Fibroblast of the conjunctiva (primary cell): ENCODE measurements at regions not wholly inside any gene's neighbourhood (a gene's known extent, or its start where the extent isn't known, plus 50 kb on each side); places are given as distances from the start of the nearest gene placed in this dataset.
"Not testable (repeated sequence)": the region's sequence is repeated elsewhere in the genome, so short reads cannot be mapped to it uniquely, and the experiment has no call there.

Experiments used
- DNase-seq: peaks from one replicate; pipeline ENCODE4 v3.0.0-alpha.2; 2010; ENCODE audit warnings: low read depth

DNA sequence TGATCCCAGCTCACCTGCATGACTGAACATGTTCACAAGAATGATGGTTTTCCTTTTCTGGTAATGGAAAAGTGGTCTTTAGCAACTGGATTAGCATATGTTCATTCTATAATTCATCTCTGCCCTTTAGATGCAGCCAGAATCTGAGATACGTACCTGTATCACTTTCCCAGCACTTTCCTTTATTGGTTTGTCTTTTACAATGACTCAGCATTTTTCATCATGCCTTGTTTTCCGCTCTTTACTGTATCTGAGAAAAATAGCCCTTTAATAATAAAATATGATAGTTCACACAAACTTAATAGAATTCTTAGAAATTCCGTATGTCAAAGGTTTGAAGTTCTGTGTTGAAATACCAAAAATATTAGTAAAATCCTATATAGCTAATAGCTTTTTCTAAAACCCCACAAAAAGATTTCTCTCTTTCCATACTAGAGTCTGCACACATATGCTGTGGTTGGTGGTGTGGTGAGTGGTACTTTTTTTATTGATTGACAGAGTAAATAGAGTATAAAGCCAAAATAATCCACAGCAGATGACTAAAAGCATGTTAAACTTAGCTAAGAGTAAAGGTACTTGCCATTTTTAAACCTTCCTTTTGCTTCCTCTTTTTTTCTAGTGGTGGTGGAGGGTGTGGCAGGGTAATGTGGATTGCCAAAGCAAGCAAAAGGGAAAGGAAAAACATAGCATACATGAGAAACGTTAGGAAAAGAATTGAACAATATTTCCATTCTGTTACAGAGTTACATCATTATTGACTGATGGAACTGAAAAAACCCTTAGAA is 328.9 kb upstream of the RBMS3 start:
- peak; percentile 1 for DNase-seq

DNA sequence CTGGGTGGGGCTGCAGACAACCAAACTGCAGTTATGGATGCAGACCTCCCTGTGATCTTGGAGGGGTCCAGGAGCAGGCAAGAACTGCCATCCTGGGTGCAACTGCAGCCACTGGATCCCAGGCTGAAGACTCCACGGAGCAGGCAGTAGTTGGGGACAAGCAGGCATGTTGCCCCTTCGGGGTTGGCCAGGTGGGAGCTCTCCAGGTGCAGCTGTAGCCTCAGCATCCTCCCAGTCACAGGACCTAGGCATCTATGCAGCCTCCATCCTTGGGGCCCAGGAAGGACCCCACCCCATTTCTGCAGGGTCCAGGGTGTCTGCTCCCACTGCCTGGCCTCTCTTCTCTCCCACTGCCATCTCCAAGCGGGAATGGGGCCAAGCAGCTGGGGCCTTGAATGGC is 322.2 kb upstream of the RBMS3 start:
- no peak for DNase-seq

GRCh38 chr3:28971156-28971555 is 309.7 kb upstream of the RBMS3 start:
- no peak for DNase-seq

DNA sequence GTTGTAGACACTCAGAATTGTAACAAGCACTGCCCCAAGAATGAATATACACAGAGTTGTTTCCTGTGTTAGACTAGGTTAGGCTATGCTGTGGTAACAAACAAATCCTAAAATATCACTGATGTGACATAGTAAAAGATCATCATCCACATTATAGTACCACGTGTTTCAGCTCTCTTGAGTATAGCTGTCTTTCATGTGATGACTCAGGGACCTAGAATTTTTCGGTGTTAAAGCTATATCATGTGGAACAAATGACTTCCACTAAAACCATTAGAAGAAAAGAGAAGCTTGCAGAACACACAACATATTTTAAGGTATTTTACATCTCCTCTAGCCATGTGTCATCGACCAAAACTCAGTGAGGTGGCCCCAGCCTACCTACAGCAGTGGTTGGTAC is 307.9 kb upstream of the RBMS3 start:
- DNase-seq, result no peak

- DNase-seq, result no peak
Measured at GRCh38 chr3:28973609-28974008, 307.3 kb upstream of the RBMS3 start.

GRCh38 chr3:28978092-28978491 is 302.8 kb upstream of the RBMS3 start:
- no peak for DNase-seq

GRCh38 chr3:28980131-28980530 is 300.7 kb upstream of the RBMS3 start:
- DNase-seq, result no peak

DNA sequence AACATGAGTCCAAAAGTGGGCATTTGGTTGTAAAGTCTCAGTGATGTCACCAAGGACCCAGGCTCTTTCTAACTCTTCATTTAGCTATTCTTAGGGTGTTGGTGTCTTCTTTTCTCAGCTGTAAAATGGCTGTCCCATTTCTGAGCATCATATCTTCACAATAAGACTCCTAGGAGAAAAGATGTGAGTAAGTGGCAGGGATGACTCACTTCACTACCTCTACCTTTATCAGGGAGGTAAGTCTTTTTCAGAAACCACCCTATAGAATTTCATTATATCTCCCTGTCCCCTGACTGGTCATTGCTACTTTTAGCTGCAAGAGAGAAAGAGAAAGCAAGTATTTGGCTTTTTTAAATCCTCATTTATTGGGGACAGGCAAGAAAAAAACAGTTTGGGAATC is 300.2 kb upstream of the RBMS3 start:
- DNase-seq, result no peak

- DNase-seq, result no peak
Measured at GRCh38 chr3:28982906-28983305, 298.0 kb upstream of the RBMS3 start.

DNA sequence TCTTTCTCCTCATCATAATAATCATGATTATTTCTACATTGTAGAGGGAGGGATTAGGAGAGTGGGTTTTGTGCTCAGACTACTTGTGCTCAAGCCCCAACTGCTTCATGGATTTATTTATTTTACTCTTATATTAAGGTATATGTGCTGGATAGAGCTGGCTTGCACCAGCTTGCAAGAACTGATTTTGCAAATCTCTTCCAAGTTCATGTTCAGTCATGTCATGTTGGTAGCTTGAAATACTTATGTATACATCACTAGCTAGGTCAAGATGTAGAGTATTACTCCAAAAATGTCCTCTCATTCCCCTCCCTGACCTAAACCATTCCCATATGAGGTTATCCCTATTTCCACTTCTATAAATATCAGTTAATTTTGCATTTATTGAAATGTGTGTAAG is 293.9 kb upstream of the RBMS3 start:
- DNase-seq, result no peak

GRCh38 chr3:28989646-28990089 is 291.2 kb upstream of the RBMS3 start:
- no peak for DNase-seq

GRCh38 chr3:28994161-28994905 is 286.5 kb upstream of the RBMS3 start:
- no peak for DNase-seq

GRCh38 chr3:29004885-29005599 is 275.8 kb upstream of the RBMS3 start:
- DNase-seq, result no peak

DNA sequence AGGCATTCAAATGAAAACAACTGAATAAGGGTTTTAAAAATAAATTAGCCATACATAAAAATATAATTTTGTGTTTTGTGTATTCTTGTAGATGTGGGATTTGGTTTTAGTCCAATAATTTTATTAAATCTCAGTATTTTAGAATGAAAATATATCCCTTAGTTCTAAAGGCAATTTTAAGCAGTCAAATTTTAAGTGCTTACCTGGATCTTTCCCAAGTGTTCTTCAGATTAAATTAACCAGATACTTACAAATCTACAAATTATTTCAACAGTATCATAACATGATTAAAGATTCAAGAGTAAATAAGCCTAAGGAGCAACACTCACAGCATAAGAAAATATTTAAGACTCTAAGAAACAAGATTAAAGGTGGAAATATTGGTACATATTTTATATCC is 275.0 kb upstream of the RBMS3 start:
- no peak for DNase-seq

DNA sequence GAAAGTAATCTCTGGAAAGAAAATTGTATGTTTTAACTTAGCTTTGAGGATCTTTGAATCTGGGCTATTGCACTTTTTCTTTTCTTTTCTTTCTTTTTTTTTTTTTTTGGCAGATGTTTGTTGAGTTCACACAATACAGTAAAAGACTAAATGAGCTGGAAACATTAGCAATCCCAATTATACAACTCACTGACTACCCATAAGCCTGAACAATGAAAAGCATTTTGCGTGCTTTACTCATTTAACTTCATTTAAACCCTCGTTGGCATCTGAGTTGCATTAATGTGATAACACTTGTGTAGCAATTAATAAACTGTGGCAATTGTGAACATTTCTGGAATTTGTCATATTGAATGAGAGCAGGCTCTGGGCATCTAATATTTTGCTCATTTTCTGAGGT is 269.4 kb upstream of the RBMS3 start:
- DNase-seq, result no peak

GRCh38 chr3:29011966-29012365 is 268.9 kb upstream of the RBMS3 start:
- DNase-seq, result no peak

GRCh38 chr3:29022976-29023375 is 257.9 kb upstream of the RBMS3 start:
- no peak for DNase-seq

GRCh38 chr3:29026286-29026685 is 254.6 kb upstream of the RBMS3 start:
- DNase-seq, result no peak

GRCh38 chr3:29026959-29027358 is 253.9 kb upstream of the RBMS3 start:
- no peak for DNase-seq

DNA sequence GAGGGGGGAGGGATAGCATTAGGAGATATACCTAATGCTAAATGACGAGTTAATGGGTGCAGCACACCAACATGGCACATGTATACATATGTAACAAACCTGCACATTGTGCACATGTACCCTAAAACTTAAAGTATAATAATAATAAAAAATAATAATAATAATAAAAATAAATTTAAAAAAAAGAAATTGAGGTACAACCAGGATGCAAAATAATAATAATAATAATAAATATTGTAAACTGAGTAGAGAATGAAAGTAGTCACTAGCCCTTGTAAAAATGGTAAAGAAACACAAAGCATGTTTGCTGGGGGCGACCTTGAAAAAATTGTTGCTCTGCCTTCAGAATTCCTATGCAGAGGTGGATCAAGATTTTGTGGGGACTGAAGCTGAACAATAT is 249.7 kb upstream of the RBMS3 start:
- DNase-seq, result not testable (repeated sequence)

GRCh38 chr3:29033511-29033910 is 247.4 kb upstream of the RBMS3 start:
- DNase-seq, result no peak

GRCh38 chr3:29050155-29050554 is 230.7 kb upstream of the RBMS3 start:
- no peak for DNase-seq

DNA sequence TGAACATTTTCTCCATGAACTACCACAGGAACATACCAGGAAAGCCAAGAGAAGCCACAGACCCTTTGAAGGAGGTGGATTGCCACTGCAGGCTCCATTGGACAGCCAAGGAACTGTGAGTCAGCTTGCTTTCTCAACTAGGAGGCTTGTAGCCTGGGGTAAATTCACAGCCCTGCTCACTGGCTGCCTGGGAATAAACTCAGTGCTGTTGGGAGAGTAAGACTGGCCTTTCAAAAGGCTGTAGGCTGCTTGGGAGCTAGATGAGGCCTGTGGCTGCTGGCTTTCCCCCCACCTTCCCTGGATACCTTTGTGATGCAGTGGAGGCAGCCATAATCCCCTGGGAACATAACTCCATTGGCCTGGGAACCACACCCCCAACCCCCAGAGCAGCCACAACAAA is 223.5 kb upstream of the RBMS3 start:
- no peak for DNase-seq
